ENCODE measurements at regions not wholly inside any gene's neighbourhood (a gene's known extent, or its start where the extent isn't known, plus 50 kb on each side); places are given as distances from the start of the nearest gene placed in this dataset.

DNA sequence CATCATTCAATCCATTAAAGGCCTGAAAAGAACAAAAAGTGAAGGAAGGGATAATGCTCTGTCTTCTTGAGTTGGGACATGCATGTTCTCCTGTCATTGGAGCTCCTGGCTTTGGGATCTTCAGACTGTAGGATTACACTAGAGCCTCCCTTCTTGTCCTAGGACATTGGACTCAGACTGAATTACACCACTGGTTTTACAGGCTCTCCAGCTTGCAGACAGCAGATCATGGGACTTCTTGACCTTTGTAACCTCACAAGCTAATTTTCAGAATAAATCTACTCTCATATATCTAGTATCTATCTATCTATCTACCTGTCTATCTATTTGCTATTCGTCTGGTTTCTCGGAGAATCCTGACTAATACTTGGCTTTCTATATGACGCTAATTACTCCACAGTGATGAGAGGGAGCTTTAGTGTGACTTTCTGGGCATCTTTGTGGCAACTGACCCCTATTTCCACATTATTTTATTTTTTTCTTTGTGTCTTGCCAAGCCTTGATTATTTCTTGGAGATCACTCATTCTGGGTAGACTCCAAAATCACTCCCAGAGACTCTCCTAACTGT, 151.9 kb upstream of the ZNF184 start:
- H3K23ac ChIP-seq (ENCODE audit: low read depth, low read length): no peak overlapping the region
- CTCF ChIA-PET: no interaction called here
- no peak overlapping the region for H2BK5ac ChIP-seq (ENCODE audit: low read depth, low read length, poor library complexity, severe bottlenecking)
- no peak overlapping the region for H3K27ac ChIP-seq (ENCODE audit: insufficient read depth, low read length)
- WGBS, 2 experiments (ENCODE audit: extremely low coverage in 2 of 2, insufficient read length in 1 of 2): no CpG with 5 or more reads among the region's 3 CpGs
- no peak overlapping the region for H3K4me2 ChIP-seq (ENCODE audit: low read depth, low read length)
- no peak overlapping the region for H3K56ac ChIP-seq (ENCODE audit: extremely low read depth, insufficient read depth, low read length)
- H4K91ac ChIP-seq (ENCODE audit: insufficient read depth, low read depth, low read length): no peak overlapping the region
- no peak overlapping the region for H2BK20ac ChIP-seq (ENCODE audit: low read depth, low read length)
- H3K27me3 ChIP-seq (ENCODE audit: control insufficient read depth, insufficient read depth, low read length): no peaks in the 10 kb centered on the region
- DNase-seq: no peak
- intact Hi-C loops (cut with micrococcal nuclease): no loop called here
- no peak overlapping the region for H2BK15ac ChIP-seq (ENCODE audit: low read depth, low read length)
- in situ Hi-C loops (cut with MboI; ENCODE audit: low sequenced_read_pairs): no loop called here
- no peaks in the 10 kb centered on the region for H3K79me1 ChIP-seq (ENCODE audit: low read depth in 1 of 2, low read length in 2 of 2)
- POLR2A ChIA-PET (ENCODE audit: unreplicated experiment): no interaction called here
- H3K4me1 ChIP-seq (ENCODE audit: control insufficient read depth, insufficient read depth, low read length): no peaks in the 10 kb centered on the region
- no peaks in the 10 kb centered on the region for H3K9me1 ChIP-seq (ENCODE audit: insufficient read depth, low read length)
- H4K5ac ChIP-seq (ENCODE audit: low read depth, low read length): no peak overlapping the region
- H3K9ac ChIP-seq (ENCODE audit: low read depth, low read length): no peak overlapping the region
- no peak overlapping the region for H4K8ac ChIP-seq (ENCODE audit: low read depth in 2 of 2, low read length in 2 of 2)
- H3K18ac ChIP-seq (ENCODE audit: low read depth, low read length): no peak overlapping the region
- BruUV-seq (replicated peaks): no TSS peak
- no peak overlapping the region for H3K14ac ChIP-seq (replicated peaks; ENCODE audit: low read depth, low read length)
- no peak for ATAC-seq (ENCODE audit: low read depth)
- H3K4ac ChIP-seq (ENCODE audit: low read depth, low read length): no peak overlapping the region
- H2BK120ac ChIP-seq (ENCODE audit: low read depth, low read length): no peak overlapping the region
- H2AK5ac ChIP-seq (ENCODE audit: low read depth, low read length): no peak overlapping the region
- no peak overlapping the region for H2AK9ac ChIP-seq (replicated peaks; ENCODE audit: low read depth, low read length, poor library complexity)
- H3K4me3 ChIP-seq (ENCODE audit: insufficient read depth, low read depth, low read length): no peak overlapping the region
- no peaks in the 10 kb centered on the region for H4K20me1 ChIP-seq (ENCODE audit: insufficient read depth, low read length)
- dilution Hi-C loops (cut with HindIII; ENCODE audit: low sequenced_read_pairs, unreplicated experiment): no loop called here
- H3K36me3 ChIP-seq (ENCODE audit: control insufficient read depth, insufficient read depth, low read length): no peaks in the 10 kb centered on the region
- H3K9me3 ChIP-seq (ENCODE audit: control insufficient read depth, insufficient read depth, low read length): no peaks in the 10 kb centered on the region
- no peak overlapping the region for H2AFZ ChIP-seq (replicated peaks; ENCODE audit: low read length, poor library complexity)
- TF ChIP-seq FOS (IDR thresholded peaks at IDR 0.05; ENCODE audit: low read depth, low read length) (no peak), CHD1 (IDR thresholded peaks at IDR 0.05; ENCODE audit: low read depth, low read length) (no peak)

Data from IMR-90 (cell line).